Karpas-422 (cell line): ENCODE measurements at regions not wholly inside any gene's neighbourhood (a gene's known extent, or its start where the extent isn't known, plus 50 kb on each side); places are given as distances from the start of the nearest gene placed in this dataset.

ENCODE experiments used
- DNase-seq: peaks from one replicate; pipeline ENCODE4 v3.0.0-alpha.2; 2015
- H2AFZ ChIP-seq: fragments of 200-600 bp; sonication (generic); 2 replicates; pipeline ENCODE4 v1.6.1; 2014; ENCODE audit warnings: antibody characterized with exemption, low read length, mixed read lengths
- H3K27ac ChIP-seq: fragments of 200-600 bp; sonication (generic); 2 replicates; pipeline ENCODE4 v1.5.1; 2014; ENCODE audit warnings: mild to moderate bottlenecking, low read length, moderate library complexity
- H3K27me3 ChIP-seq: fragments of 200-600 bp; sonication (generic); 2 replicates; pipeline ENCODE4 v1.6.1; 2014; ENCODE audit warnings: low read length, mixed read lengths
- H3K36me3 ChIP-seq: fragments of 200-600 bp; sonication (generic); 2 replicates; pipeline ENCODE4 v1.6.1; 2014; ENCODE audit warnings: low read length, mixed read lengths; ENCODE audit not compliant: insufficient read depth
- H3K4me1 ChIP-seq: fragments of 200-600 bp; sonication (generic); 2 replicates; pipeline ENCODE4 v1.6.1; 2014; ENCODE audit warnings: mild to moderate bottlenecking, low read length, mixed read lengths
- H3K4me2 ChIP-seq: fragments of 200-600 bp; sonication (generic); 2 replicates; pipeline ENCODE4 v1.6.1; 2014; ENCODE audit warnings: low read length, low read depth, mild to moderate bottlenecking; ENCODE audit not compliant: poor library complexity, severe bottlenecking
- H3K4me3 ChIP-seq: fragments of 200-600 bp; sonication (generic); 2 replicates; pipeline ENCODE4 v1.5.1; 2014; ENCODE audit warnings: mild to moderate bottlenecking, antibody characterized with exemption, low read length, mixed read lengths
- H3K79me2 ChIP-seq: fragments of 200-600 bp; sonication (generic); 2 replicates; pipeline ENCODE4 v1.6.1; 2014; ENCODE audit warnings: mild to moderate bottlenecking, low read length, mixed read lengths
- H3K9ac ChIP-seq: fragments of 200-600 bp; sonication (generic); 2 replicates; pipeline ENCODE4 v1.6.0; 2014; ENCODE audit warnings: low read length
- H3K9me2 ChIP-seq: fragments of 200-600 bp; sonication (generic), shearing (Covaris generic); replicated peaks from 2 replicates; pipeline ENCODE4 v1.6.0; 2014; ENCODE audit warnings: mild to moderate bottlenecking, low read length, moderate library complexity; ENCODE audit not compliant: insufficient read depth
- H3K9me3 ChIP-seq: fragments of 300-700, 200-600 bp; sonication (generic); 2 replicates; pipeline ENCODE4 v1.6.1; 2014; ENCODE audit warnings: low read length, mixed read lengths
- H4K20me1 ChIP-seq: fragments of 200-600 bp; sonication (generic); 2 replicates; pipeline ENCODE4 v1.6.1; 2014; ENCODE audit warnings: mild to moderate bottlenecking, antibody characterized with exemption, low read length, low read depth; ENCODE audit not compliant: insufficient read depth

DNA sequence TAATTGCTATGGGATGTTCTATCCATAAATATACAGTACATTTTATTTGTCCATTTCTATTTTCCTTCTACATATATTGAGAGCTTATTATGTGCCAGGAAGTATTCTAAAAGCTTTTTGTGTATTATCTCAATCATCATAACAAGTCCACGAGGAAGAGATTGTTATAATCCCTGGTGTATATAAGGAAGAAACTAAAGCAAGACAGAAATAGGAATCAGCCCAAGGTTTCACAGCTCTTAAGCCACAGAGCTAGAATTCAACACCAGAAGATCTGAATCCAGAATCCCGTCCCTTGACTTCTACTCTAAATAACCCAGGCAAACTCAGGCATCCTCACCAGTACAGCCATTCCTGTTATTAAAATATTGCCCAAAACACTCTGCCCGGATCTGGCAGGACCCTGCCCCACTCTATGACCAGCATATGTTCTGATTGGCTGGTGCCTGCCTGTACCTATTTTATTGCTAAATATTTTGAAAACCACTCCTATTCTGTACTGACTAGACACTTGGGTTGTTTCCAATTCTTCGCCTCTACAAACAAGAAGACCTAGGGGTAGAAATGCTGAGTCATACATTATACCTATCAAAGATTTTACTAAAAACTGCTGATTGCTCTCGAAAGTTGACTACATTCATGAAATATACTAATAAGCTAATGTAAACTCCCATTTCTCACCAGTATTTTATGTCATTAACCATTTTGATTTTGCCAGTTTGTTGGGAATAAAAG, 297.4 kb downstream of the ENC1 start:
- no peaks in the 10 kb centered on the region for H3K36me3 ChIP-seq
- no peaks in the 10 kb centered on the region for H3K4me1 ChIP-seq
- H3K9ac ChIP-seq = no peak overlapping the region
- no peak overlapping the region for H3K27ac ChIP-seq
- no peaks in the 10 kb centered on the region for H3K9me3 ChIP-seq
- no peaks in the 10 kb centered on the region for H3K9me2 ChIP-seq
- no peak overlapping the region for H3K4me3 ChIP-seq
- H2AFZ ChIP-seq = no peak overlapping the region
- DNase-seq = no peak
- no peaks in the 10 kb centered on the region for H4K20me1 ChIP-seq
- H3K27me3 ChIP-seq = no peaks in the 10 kb centered on the region
- H3K79me2 ChIP-seq = no peaks in the 10 kb centered on the region
- H3K4me2 ChIP-seq = no peak overlapping the region

DNA sequence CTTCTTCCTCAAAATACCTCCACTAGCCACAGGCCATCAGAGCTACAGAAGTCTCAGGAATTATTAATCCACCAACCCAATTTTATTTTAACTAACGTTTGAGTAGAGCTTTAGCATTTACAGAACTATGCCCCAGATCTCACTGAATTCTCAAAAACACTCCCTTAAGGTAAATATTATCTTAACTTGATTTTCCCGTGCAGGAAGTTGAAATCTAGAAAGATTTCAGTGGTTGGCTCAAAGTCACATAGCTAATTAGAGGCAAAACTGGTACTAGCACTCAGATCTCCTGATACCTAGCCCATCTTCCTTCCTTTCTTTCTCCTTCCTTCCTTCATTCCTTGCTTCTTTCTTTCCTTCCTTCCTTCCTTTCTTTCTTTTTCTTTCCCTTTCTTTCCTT, 298.3 kb downstream of the ENC1 start:
- no peaks in the 10 kb centered on the region for H3K9me2 ChIP-seq
- H3K4me2 ChIP-seq = no peak overlapping the region
- no peaks in the 10 kb centered on the region for H3K4me1 ChIP-seq
- no peak overlapping the region for H3K9ac ChIP-seq
- H3K27me3 ChIP-seq = no peaks in the 10 kb centered on the region
- H4K20me1 ChIP-seq = no peaks in the 10 kb centered on the region
- H3K79me2 ChIP-seq = no peaks in the 10 kb centered on the region
- H3K4me3 ChIP-seq = no peak overlapping the region
- DNase-seq = no peak
- H3K27ac ChIP-seq = no peak overlapping the region
- H2AFZ ChIP-seq = no peak overlapping the region
- H3K9me3 ChIP-seq = no peaks in the 10 kb centered on the region
- no peaks in the 10 kb centered on the region for H3K36me3 ChIP-seq

DNA sequence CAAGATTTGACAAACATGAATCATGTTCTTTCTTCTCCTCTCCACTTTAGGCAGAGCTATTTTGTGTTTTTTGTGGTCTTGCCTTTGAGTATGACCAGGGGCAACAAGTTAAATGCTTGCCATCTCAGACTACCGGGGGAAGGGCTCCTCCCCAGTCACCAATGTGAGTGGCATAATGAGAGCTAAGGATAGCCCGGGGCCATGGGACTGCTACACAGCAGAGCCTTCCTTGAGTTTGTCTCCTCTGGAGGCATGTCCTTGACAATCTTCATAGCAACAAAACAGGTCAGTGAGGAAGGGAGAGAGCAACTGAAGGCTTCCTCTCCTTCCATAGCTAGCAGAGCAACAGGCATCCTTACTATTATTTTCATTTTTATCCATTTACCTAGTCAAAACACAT, 299.3 kb downstream of the ENC1 start:
- Histone ChIP-seq H3K9me2 (no peaks in the 10 kb centered on the region), H3K27ac (no peak overlapping the region), H3K9me3 (no peaks in the 10 kb centered on the region), H3K79me2 (no peaks in the 10 kb centered on the region), H3K4me1 (no peaks in the 10 kb centered on the region), H3K27me3 (no peaks in the 10 kb centered on the region), H2AFZ (no peak overlapping the region), H3K4me3 (no peak overlapping the region), H4K20me1 (no peaks in the 10 kb centered on the region), H3K36me3 (no peaks in the 10 kb centered on the region), H3K4me2 (no peak overlapping the region), H3K9ac (no peak overlapping the region)
- DNase-seq = no peak

DNA sequence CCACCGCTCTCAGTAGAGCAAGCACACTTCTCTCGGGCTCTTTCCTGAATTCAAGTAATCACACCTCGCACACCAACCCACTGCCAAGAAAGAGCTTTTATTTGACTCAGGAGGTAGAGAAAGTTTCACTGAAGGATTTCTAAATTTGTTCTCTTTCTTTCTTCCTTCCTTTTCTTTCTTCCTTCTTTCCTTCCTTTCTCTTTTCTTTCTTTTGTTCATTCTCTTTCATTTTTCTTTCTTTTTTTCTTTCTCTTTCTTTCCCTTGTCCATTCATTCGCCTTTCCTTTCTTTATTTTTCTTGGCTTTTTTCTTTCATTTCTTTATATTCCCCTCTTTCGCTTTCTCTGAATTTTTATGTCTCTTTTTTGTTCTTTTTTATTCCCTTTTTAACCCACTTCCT, 300.1 kb downstream of the ENC1 start:
- no peaks in the 10 kb centered on the region for H3K9me3 ChIP-seq
- H3K9me2 ChIP-seq = no peaks in the 10 kb centered on the region
- H3K4me1 ChIP-seq = no peaks in the 10 kb centered on the region
- no peaks in the 10 kb centered on the region for H3K27me3 ChIP-seq
- H3K4me3 ChIP-seq = no peak overlapping the region
- DNase-seq = no peak
- H3K36me3 ChIP-seq = no peaks in the 10 kb centered on the region
- H3K79me2 ChIP-seq = no peaks in the 10 kb centered on the region
- no peaks in the 10 kb centered on the region for H4K20me1 ChIP-seq
- no peak overlapping the region for H2AFZ ChIP-seq
- no peak overlapping the region for H3K4me2 ChIP-seq
- no peak overlapping the region for H3K9ac ChIP-seq
- H3K27ac ChIP-seq = no peak overlapping the region

DNA sequence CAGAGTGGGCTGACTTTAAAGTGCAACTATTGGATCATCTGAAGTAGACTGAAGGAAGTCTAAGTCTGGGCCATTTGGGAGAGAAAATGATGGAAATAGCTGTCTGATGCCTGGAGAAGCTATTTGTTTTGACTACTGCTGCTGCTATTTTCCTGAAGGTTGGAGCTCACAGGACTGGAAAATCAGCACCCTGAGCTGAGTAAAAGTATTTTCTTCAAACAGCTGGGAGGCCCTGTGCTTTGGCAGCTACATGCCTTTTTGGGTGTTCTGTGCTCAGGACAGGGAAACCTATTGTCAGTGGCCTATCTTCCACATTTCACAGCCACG, 302.6 kb downstream of the ENC1 start:
- H3K4me3 ChIP-seq = no peak overlapping the region
- no peaks in the 10 kb centered on the region for H3K9me3 ChIP-seq
- H2AFZ ChIP-seq = no peak overlapping the region

DNA sequence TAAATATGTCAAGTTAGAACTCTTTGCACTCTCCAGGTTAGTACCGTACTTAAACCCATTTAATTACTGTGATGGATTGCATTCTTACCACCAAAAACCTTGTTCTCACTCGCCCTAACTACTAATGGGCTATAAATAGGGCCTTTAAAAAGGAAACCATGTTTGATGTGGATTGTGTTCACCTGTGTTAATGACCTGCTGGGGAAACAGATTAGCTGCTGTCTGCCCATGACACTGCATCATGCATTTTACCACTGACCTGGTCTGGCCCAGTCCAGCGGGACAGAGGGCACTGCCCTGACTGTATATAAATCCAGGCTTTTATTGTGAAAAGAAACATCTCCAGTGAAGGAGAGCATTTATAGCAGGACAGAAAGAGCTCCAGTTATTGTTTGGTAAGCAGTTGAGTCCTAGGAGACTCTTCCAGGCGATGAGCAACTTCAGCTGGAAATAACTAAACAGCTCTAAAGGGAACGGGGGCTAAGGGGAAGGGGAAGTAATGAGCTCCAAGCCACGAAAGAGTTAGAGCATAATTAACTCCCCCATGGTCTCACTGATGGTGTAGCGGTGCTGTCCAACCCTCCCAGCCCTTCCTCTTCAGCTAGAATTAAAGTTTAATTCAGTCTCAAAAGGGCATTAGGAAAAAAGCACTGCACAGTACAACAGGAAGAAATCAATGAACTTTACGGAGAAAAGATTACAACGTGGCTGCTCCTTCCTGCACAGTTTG, 303.1 kb downstream of the ENC1 start:
- no peaks in the 10 kb centered on the region for H3K79me2 ChIP-seq
- H3K36me3 ChIP-seq = no peaks in the 10 kb centered on the region
- H3K4me3 ChIP-seq = no peak overlapping the region
- no peaks in the 10 kb centered on the region for H4K20me1 ChIP-seq
- no peak overlapping the region for H3K9ac ChIP-seq
- H2AFZ ChIP-seq = no peak overlapping the region
- H3K27ac ChIP-seq = no peak overlapping the region
- no peak overlapping the region for H3K4me2 ChIP-seq
- no peaks in the 10 kb centered on the region for H3K4me1 ChIP-seq
- H3K9me3 ChIP-seq = no peaks in the 10 kb centered on the region
- H3K27me3 ChIP-seq = no peaks in the 10 kb centered on the region
- no peaks in the 10 kb centered on the region for H3K9me2 ChIP-seq
- DNase-seq = no peak

More for the DNA sequence above, 302.6 kb downstream of the ENC1 start:
- H3K4me1 ChIP-seq = no peaks in the 10 kb centered on the region
- DNase-seq = no peak
- no peak overlapping the region for H3K9ac ChIP-seq
- H3K9me2 ChIP-seq = no peaks in the 10 kb centered on the region
- no peak overlapping the region for H3K27ac ChIP-seq
- H4K20me1 ChIP-seq = no peaks in the 10 kb centered on the region
- H3K79me2 ChIP-seq = no peaks in the 10 kb centered on the region
- no peaks in the 10 kb centered on the region for H3K27me3 ChIP-seq
- H3K36me3 ChIP-seq = no peaks in the 10 kb centered on the region
- no peak overlapping the region for H3K4me2 ChIP-seq

DNA sequence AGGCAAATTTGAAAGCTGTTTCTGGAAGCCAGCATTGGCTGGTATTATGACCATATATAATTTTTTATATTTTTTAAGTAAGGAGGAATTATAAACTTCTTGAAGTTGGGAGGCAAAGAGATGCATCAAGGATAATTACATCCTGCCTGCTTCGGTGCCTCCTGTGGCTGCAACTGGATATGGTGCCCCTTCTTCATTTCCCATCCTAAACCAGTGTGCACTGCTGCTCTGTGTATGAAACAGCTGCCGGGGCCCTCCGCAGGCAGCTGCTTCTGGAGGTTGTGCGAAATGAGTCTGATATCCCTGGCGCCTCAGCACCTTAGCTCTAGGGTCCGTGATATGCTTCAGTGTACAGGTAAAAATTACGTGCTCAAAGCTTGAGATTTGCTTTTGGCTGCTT, 304.2 kb downstream of the ENC1 start:
- no peaks in the 10 kb centered on the region for H4K20me1 ChIP-seq
- no peak overlapping the region for H3K27ac ChIP-seq
- no peak overlapping the region for H3K9ac ChIP-seq
- H3K9me3 ChIP-seq = no peaks in the 10 kb centered on the region
- no peak overlapping the region for H2AFZ ChIP-seq
- no peaks in the 10 kb centered on the region for H3K9me2 ChIP-seq
- no peaks in the 10 kb centered on the region for H3K27me3 ChIP-seq
- no peaks in the 10 kb centered on the region for H3K4me1 ChIP-seq
- H3K79me2 ChIP-seq = no peaks in the 10 kb centered on the region
- no peaks in the 10 kb centered on the region for H3K36me3 ChIP-seq
- no peak overlapping the region for H3K4me2 ChIP-seq
- no peak for DNase-seq
- H3K4me3 ChIP-seq = no peak overlapping the region

DNA sequence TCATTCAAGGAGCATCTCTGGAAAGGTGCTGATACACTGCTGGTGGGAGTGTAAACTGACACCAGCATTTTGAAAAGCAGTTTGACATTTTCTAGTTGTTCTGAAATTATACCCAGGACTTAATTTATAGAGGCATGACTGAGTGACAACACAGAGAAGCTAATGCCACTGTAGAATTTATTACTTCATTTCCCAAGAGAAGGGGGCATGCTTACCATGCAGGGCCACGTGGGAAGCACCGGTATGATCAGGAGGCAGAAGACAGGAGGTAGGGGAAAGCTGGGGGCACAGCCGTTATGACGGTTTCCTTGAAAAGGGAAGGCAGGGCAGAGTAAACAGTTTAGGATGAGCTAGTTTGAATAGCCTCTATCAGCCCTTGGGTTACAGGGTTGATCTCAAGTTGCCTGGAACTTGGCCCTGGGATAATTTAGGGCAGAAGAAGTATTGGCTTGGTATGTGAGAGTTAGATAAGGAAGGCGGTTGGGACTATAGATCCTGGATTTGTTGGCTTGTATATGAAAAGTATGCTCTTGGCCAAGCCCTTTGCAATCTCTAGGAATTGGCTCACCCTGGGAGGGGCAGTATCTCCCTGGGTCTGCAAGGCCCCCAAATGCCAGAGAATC, 305.7 kb downstream of the ENC1 start:
- Histone ChIP-seq H3K4me3 (no peak overlapping the region), H3K79me2 (no peaks in the 10 kb centered on the region), H2AFZ (no peak overlapping the region), H3K4me2 (no peak overlapping the region), H4K20me1 (no peaks in the 10 kb centered on the region), H3K9ac (no peak overlapping the region), H3K9me3 (no peaks in the 10 kb centered on the region), H3K36me3 (no peaks in the 10 kb centered on the region), H3K27ac (no peak overlapping the region), H3K27me3 (no peaks in the 10 kb centered on the region), H3K4me1 (no peaks in the 10 kb centered on the region), H3K9me2 (no peaks in the 10 kb centered on the region)
- no peak for DNase-seq
